ENCODE measurements at regions not wholly inside any gene's neighbourhood (a gene's known extent, or its start where the extent isn't known, plus 50 kb on each side); places are given as distances from the start of the nearest gene placed in this dataset.
"Not testable (repeated sequence)": the region's sequence is repeated elsewhere in the genome, so short reads cannot be mapped to it uniquely, and the experiment has no call there.

DNA sequence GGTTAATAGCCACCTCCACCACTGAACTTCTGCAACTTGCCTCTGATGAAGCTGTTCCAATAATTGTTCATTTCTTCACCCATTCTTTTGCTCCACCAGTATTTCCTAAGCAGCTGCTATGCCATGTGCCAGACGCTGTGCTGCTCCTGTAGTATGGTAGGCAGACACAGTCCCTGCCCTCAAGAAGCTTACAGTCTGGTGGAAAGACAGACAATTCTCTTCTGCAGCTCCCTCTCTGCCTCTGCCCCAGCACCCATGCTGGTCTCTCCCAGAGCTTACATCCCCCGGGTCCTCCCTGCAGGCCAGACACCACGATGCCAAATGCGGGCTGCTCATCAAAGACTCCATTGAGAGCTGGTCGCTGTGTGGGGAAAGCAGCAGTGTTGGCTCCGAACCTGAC is 111.6 kb upstream of the ESRRB start:
- DNase-seq = no peak

DNA sequence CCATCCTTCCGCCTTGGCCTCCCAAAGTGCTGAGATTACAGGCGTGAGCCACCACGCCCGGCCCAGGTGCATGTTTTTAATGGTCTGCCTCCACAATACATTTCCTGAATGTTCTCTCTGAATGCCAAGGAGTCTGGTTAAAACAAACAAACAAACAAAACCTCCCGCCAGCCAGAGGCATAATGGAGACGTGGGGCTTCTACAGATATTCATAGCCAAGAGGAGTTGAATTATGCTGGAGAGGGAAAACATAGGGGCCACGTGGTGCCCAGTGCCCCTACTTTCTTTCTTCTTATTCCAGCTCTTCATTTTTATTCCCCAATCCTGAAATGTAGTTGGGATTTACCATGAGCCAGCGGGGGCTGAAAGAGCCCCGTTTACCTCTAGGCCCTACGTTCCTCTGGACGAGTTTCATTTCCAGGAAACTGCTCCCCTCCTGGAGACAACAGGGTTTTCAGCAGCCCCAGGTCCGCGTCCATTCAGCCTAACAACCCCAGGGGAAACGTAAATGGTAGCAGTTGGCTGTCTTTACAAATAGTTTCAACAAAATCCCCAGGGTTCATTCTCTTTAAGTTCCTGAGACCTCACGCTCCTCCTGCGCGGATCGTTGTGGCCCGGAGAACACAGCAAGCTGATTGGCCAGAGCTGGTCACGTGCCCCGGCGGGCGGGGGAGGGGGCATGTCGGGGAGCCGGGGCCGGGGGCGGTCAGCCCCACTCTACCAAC is 108.5 kb upstream of the ESRRB start:
- DNase-seq = peak; percentile 49 to 78 (median 69)

DNA sequence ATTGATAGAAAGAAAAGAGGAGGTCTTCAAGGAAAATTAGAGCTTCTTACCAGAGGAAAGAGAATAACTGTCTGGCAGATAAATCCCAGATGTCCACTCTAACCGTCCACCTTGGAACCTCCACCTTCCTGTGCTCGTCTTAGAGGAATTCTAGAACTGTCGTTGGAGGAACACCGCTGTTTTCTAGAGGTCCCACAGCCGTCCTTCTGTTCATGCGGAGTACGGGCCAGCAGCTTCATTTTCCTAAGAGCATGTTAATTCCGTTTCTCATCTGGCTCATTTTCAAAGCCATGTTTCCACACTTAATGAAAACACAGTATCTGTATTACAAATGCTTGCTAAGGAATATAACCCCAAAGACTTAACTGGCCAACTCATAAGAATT is 107.9 kb upstream of the ESRRB start:
- DNase-seq = peak in 1 of 3 donors; percentile 2

DNA sequence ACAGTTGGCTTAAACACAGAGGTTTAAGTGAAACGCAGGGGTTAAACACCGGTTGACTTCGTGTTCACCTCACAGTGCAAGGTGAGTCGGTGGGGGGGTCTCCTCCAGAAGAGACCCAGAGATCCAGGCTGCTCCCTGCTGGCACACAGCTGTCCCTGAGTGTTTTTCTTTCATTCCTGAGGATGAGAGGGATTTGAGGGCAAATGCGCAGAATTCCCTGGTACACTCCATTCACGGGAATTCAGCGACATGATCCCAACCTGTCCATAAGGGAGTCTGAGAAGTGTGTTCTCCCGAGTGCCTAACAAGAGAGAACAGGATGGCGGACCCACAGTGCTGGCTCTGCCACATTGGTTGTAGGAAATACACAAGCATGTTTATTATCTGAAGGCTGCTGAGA is 107.2 kb upstream of the ESRRB start:
- no peak for DNase-seq

DNA sequence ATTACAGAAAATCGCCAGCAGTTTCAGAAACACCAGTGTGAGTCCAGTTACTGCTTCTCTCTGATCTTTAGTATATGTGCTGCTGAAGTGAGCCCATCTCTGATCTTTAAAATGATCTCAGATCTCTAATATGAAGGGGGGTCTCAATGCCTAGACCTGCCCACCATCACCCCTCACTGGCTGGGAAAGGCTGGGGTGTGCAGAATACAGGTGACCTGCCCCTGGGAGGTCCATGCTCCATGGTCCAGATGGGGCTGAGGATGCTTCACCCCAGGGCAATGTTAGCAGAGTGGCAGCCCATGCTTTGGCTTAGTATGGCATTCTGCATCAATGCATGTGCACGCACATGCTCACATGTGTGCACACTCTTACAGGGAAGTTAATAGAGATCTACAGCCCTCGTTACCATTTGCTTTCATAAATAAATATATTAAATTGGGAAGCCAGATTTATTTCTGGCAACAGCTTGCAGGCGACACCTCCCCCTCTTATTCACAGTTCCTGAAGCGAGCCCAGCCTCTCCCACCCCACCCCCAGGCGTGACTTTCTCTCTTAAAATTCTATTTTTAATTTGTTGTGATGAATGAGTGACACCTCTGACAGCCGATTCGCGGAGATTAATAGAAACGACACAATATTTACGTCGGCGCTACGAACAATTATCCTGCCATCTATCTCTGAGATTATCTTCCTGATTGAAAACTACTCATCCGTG is 104.7 kb upstream of the ESRRB start:
- DNase-seq = no peak

DNA sequence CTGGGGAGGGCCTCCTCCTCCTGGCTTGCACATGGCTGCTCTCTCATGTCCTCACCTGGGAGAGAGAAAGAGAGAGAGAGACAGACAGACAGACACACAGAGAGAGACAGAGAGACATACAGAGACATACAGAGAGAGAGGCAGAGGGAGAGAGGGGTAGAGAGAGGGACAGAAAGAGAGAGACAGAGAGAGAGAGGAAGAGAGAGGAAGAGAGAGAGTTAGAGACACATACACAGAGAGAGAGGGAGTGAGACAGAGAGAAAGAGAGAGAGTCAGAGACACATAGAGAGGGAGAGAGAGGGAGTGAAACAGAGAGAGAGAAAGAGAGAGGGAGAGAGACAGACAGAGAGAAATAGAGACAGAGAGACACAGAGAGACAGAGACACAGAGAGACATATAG is 103.6 kb upstream of the ESRRB start:
- no peak for DNase-seq

DNA sequence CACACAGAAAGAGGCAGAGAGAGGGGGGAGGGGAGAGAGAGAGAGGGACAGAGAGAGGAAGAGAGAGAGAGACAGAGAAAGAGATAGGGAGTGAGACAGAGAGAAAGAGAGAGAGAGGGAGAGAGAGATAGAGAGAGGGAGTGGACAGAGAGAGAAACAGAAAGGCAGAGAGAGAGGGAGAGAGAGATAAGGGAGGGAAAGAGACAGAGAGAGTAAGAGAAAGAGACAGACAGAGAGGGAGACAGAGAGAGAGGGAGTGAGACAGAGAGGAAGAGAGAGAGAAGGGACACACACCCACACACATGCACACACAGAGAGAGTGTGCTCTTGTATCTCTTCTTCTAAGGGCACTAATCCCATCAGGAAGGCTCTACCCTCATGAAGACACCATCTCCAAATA is 103.2 kb upstream of the ESRRB start:
- no peak for DNase-seq

DNA sequence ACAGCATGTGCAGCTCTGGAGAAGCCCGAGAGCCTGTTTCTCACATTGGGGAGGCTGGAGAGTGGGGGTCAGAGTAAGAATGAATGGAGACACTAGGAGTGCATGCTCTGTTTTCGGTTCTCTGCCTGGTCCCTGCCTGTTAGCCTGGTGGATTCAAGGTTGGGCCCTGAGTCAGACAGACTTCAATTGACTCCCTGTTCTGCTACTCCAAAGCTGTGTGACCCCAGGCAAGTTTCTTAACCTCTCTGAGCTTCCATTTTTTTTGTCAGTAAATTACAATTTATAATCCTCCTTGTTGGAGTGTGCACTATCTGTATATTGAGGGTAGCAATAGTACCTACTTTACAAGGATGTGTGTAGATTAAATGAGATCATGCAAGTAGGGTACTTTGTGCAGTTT is 102.6 kb upstream of the ESRRB start:
- no peak for DNase-seq

DNA sequence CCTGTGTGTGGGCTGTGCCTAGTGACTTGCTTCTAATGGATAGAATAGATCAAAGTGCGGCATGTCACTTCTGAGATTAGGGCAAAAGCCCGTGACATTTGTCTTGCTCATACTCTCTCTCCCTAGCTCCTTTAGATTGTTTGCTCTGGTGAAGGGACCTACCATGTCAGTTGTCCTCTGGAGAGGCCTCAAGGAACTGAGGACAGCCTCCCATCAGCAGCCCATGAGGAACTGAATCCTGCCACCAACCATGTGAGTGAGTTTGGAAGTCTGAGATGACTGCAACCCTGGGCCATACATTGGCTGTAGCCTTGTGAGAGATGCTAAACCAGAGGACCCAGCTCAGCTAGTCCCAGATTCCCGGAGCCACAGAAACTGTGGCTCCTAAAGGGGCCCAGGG is 101.6 kb upstream of the ESRRB start:
- DNase-seq = no peak

DNA sequence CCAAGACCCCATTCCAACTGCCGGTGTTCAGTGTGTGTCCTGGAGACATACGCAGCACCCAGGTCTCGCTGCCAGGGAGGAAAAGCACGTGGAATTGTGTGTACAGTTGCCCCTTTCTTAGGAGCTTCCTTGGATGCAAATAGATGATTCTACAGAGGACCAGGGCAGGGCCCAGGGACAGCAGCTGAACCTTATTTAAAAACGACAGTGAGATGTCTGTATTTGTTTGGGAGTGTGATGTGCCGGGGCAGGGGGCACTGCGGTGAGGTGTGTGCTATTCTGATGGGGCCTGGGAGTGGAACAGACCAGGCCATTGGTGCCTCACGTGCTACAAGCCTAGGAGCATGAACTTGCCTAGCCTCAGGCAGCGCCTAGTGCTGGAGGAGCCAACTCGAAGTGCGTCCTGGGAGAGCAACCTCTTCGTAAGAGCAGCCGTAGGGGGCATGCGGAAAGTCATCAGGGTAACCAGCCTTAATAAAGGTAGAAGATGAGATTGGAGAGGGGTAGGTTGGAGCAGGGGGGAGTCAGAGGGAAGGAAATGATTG is 98.3 kb upstream of the ESRRB start:
- no peak for DNase-seq

DNA sequence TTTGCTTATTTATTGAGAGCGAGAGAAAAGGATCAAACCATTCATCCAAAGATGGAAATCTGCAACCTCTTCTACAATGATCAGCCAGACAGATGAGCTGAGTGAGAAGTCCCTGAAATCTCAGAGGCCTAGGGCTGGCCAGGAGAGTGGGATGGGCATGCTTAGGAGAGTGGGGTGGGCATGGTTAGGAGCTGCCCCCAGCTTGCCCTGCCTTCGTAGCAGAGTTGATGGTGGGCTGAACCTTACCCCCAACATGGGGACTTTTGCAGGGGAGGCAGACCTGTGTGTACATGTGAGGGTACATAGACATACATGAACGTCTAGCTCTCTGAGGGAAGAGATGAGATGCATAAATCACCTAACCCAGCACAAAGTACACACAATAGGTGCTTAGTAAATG is 95.7 kb upstream of the ESRRB start:
- no peak for DNase-seq

DNA sequence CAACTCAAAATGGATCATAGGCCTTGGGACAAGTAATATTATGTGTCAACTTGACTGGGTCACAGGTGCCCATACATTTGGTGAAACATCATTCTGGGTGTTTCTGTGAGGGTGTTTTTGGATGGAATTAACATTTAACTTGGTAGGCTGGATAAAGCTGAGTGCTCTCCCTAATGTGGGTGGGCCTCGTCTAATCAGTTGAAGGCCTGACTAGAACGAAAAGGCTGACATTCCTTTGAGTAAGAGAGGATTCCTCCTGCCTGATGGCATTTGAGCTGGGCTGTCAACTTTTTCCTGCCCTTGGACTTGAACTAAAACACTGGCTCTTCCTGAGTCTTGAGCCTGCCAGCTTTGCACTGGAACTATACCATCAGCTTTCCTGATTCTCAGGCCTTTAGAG is 93.4 kb upstream of the ESRRB start:
- no peak for DNase-seq

DNA sequence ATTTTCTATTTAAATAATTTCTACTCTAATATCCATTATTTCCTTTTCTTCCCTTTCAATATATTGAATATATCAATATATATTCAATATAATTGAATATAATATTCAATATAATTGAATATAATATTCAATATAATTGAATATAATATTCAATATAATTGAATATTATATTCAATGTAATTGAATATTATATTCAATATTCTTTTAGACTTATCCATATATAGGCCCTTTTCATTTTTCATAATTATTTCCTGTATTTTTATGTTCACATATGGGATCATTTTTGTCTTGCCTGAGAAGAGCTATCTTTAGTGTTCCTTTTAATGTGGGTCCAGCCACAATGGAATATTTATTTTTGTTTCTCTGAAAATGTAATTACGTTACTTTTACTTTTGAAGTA is 88.9 kb upstream of the ESRRB start:
- DNase-seq = no peak

DNA sequence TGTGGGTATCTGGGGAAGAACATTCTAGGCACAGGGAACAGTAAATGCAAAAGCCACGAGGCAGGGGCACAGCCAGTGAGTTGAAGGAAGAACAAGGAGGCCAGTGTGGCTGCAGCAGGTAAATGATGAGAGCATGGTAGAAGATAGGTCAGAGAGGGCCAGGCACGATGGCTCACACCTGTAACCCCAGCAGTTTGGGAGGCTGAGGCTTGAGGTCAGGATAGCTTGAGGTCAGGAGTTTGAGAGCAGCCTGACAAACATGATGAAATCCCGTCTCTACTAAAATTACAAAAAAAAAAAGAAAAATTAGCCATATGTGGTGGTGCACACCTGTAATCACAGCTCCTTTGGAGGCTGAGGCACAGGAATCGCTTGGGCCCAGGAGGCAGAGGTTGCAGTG is 86.7 kb upstream of the ESRRB start:
- DNase-seq = no peak

DNA sequence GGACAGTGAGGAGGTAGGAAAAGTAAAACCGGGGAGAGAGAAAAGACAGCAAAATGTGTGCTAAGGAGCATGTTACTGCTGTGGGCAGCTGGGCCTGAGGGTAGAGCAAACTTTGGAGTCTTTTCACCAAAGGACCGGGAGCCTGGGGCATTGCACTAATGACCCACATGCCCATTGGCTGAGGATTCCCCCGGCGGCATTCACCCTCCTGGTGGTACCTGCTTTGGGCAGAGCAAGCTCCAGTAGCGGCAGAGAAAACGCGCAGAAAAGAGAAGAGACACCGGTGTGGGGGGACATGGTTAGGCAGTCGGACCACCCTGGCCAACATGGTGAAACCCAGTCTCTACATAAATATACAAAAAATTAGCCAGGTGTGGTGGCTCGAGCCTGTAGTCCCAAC is 83.4 kb upstream of the ESRRB start:
- DNase-seq = no peak

DNA sequence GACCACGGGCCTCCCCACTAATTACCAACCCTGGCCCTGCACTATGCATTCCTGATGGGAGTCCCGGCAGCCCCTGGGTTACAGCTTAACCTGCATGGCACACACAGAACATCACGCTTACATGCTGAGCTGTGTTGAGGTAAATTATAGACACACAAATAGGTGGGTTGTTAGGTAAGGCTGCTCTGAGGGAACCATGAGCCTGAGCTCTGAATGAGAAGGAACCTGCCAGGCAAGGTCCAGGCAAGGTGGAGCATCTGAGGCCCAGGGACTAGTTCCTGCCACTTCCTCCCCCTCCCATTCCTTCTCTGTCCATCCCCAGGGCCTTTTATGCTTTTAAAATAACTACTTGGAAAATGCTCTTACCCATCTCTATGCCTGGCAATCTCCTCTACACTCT is 82.7 kb upstream of the ESRRB start:
- no peak for DNase-seq

DNA sequence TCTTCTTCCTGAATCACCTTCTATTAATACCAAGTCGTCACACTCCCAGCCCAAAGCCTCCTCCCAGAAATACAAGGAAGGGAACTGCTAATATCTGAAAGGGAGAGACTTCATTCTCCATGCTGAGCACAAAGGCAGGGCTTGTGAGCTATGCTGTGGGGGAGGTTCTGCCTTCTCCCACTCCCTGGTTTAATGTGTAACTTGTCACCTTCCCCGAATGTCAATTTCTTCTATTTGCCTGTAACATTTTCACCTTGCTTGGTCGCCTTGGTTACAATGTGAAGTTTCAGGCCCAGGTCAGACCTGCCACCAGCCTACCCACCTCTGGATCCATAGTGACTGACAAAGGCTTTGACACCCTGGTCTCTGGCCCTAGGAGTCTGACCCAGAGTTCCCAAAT is 82.0 kb upstream of the ESRRB start:
- no peak for DNase-seq

DNA sequence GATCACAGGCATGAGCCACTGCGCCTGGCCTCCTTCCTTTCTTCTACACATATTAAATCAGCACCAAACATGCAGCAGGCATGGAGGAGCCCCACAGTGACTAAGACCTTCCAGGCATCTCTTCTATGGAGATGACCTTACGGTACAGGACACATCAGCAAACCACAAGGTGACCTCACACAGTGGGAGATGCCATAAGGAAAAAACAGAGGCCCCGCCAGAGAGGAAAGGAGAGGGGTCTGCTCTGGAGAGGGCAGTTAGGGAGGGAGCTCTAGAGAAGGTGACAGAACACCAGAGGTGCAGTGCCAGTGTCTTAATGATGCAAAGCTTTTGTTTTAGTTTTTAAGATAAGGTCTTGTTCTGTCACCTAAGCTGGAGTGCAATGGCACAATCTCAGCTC is 81.1 kb upstream of the ESRRB start:
- no peak for DNase-seq

DNA sequence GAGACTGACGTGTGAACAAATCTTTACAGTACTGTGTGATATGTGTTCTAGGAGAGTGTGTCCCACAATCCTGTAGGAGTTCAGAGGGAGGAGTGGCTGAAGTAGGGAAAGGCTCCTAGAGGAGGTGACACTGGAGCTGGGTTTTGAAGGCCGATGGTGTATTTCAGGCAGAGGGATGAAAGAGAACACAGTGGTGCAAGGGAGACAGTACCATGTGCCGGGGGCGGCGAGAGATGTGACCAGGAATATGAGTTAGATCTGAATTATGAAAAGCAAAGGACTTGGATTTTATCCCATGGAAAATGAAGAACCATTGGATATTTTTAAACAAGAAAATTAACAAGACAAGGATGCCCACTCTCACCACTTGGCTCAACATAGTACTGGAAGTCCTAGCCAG is 77.0 kb upstream of the ESRRB start:
- DNase-seq = no peak

DNA sequence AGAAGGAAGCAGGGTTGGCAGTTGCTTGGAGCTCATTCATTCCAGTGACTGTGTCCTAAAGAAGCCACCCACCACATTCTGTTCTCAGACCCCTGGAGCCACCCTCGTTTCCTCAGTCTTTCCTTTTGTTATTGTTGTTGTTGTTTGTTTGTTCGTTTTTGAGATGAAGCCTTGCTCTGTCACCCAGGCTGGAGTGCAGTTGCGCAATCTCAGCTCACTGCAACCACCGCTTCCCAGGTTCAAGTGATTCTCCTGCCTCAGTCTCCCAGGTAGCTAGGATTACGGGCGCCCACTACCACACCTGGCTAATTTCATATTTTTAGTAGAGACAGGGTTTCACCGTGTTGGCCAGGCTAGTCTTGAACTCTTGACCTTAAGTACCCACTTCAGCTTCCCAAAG is 72.7 kb upstream of the ESRRB start:
- not testable (repeated sequence) for DNase-seq

DNA sequence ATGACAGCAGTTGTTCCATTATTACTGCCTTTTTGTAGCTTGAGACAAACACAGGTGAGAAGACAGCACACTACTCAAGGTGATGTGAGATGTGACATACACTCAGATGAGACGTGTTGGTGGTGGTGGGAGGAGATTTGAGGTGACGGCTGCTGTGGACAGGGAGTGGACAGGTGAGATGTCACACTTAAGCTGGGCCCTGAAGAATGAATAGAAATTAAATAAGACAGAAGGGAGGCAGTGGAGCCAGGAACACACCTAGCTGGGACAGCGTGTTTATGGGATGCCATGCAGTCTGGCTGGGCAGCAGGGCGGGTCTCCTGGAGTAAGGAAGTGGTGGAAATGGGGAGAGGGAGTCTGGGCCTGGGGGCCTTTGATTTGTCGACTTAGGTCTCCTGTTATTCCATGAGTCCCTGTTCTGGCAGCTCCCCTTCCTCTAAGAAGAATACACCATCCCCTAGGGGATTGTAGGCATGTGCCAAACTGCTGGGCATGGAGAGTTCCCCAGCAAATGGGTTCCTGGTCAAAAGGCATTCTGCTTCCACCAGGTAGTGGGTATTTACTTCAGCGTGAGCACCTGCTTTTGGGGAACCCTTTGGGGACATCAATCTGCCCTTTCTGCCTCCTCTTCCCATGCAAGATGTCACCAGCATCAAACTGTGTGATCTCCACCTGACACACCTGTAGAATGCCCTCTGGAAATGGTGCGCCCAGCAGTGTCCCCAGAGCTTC is 71.2 kb upstream of the ESRRB start:
- DNase-seq = no peak

DNA sequence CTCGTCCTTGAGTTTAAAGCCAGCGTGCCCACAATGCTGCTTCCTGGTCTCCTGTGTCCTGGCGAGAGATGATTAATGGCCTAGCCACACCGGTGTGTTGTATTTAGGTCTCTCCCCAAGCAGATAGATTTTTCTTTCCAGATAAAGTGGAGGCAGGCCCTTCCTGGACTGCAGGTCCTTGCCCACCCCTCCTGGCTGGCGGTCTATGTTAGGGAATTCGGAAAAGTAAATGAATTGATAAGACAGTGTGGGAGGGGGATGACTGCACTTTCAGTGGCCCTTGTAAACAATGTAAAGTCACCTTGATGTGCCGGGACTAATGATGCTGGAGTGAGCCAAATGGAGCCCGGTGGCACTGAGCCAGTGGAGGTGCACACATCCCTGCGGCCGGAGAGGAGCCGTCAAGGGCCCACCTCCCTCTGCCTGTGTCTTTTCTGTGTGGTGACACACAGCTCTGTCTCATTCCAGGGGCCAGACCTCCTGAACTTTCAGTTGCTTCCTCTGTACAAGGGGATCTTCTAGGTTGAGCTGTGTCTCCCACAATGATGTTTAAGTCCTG is 70.6 kb upstream of the ESRRB start:
- no peak for DNase-seq

DNA sequence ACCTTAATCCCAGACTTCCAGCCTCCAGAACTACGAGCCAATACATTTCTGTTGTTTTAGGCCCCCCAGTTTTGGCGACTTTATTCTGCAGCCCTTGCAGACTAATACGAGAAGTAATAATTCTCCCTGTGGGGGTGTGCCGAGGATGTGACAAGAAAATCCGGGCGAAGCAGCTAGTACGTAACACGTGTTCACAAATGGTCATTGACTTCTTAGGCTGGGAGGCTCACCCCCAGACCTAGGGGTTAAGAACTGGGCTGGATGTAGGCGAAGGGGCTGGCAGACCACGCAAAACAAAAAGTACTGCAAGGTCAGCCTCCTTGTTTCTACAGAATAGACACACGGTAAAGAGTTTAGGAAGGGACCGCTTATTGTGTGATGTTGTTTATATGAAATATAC is 69.8 kb upstream of the ESRRB start:
- no peak for DNase-seq

Measured in muscle of back (tissue), 3 donors.